T-helper 1 cell treated with Interleukin-12 subunit alpha and Interleukin-12 subunit beta and Interleukin-4 antibody, amounts not matched to agents 30 ng/mL and 1 ng/mL, for 36 hours (primary cell): ENCODE measurements at regions not wholly inside any gene's neighbourhood (a gene's known extent, or its start where the extent isn't known, plus 50 kb on each side); places are given as distances from the start of the nearest gene placed in this dataset.

Experiments used
- intact Hi-C: fragments of 100-400 bp; cut with micrococcal nuclease; formaldehyde crosslinking; loops from one replicate; pipeline ENCODE4 v1.15.1; 2024

- intact Hi-C loops, result no loop called here
These were observed 175.2 kb upstream of the RAI14 start for GRCh38 chr5:34480810-34481528.

GRCh38 chr5:34483442-34484033 lies 172.6 kb upstream of the RAI14 start:
- intact Hi-C loops, result no loop called here

GRCh38 chr5:34484216-34484920 lies 171.8 kb upstream of the RAI14 start:
- intact Hi-C loops, result no loop called here

- intact Hi-C loops, result loop anchor here (1.0 to 5.0 kb wide), 3 partner anchors 37 to 518 kb away; no protein-coding TSS in a partner anchor
These were observed 170.4 kb upstream of the RAI14 start for GRCh38 chr5:34485768-34486030.

- intact Hi-C loops, result loop anchor here (1.0 to 5.0 kb wide), 3 partner anchors 36 to 517 kb away; no protein-coding TSS in a partner anchor
These were observed 169.8 kb upstream of the RAI14 start for GRCh38 chr5:34486160-34486848.

- intact Hi-C loops, result loop anchor here (1.0 to 5.0 kb wide), 3 partner anchors 35 to 516 kb away; no protein-coding TSS in a partner anchor
These were observed 169.3 kb upstream of the RAI14 start for GRCh38 chr5:34486849-34487158.

GRCh38 chr5:34487159-34487879 lies 168.8 kb upstream of the RAI14 start:
- intact Hi-C loops, result loop anchor here (5.0 kb wide), 1 partner anchor 35 kb away; no protein-coding TSS in a partner anchor

- intact Hi-C loops, result loop anchor here (5.0 kb wide), 1 partner anchor 34 kb away; no protein-coding TSS in a partner anchor
These were observed 168.2 kb upstream of the RAI14 start for GRCh38 chr5:34487956-34488355.

- intact Hi-C loops, result loop anchor here (5.0 kb wide), 1 partner anchor 33 kb away; no protein-coding TSS in a partner anchor
These were observed 167.1 kb upstream of the RAI14 start for GRCh38 chr5:34488984-34489383.

- intact Hi-C loops, result no loop called here
These were observed 165.4 kb upstream of the RAI14 start for GRCh38 chr5:34490506-34491250.

GRCh38 chr5:34491251-34491620 lies 164.9 kb upstream of the RAI14 start:
- intact Hi-C loops, result no loop called here

GRCh38 chr5:34494111-34494755 lies 161.9 kb upstream of the RAI14 start:
- intact Hi-C loops, result no loop called here

GRCh38 chr5:34495178-34495577 lies 160.9 kb upstream of the RAI14 start:
- intact Hi-C loops, result no loop called here

- intact Hi-C loops, result no loop called here
These were observed 159.9 kb upstream of the RAI14 start for GRCh38 chr5:34496260-34496691.

- intact Hi-C loops, result no loop called here
These were observed 159.2 kb upstream of the RAI14 start for GRCh38 chr5:34496701-34497469.

- intact Hi-C loops, result no loop called here
These were observed 158.7 kb upstream of the RAI14 start for GRCh38 chr5:34497470-34497808.

- intact Hi-C loops, result no loop called here
These were observed 157.6 kb upstream of the RAI14 start for GRCh38 chr5:34498572-34498971.

- intact Hi-C loops, result no loop called here
These were observed 157.0 kb upstream of the RAI14 start for GRCh38 chr5:34499001-34499734.
